Motor neuron (in vitro differentiated cells): ENCODE measurements at regions not wholly inside any gene's neighbourhood (a gene's known extent, or its start where the extent isn't known, plus 50 kb on each side); places are given as distances from the start of the nearest gene placed in this dataset.
"Not testable (repeated sequence)": the region's sequence is repeated elsewhere in the genome, so short reads cannot be mapped to it uniquely, and the experiment has no call there.

Experiments used
- ATAC-seq, 8 experiments: fragments of 200-7000 bp; cut with Tn5 transposase; replicated peaks in 6 of 8; 2 replicates each; pipeline ENCODE4 v1.8.0; 2021; ENCODE audit warnings: mild to moderate bottlenecking in 8 of 8, moderate library complexity in 8 of 8
- H3K27ac ChIP-seq, 2 donors: fragments of 250-450 bp; sonication (Bioruptor Pico); 2 replicates each; pipeline ENCODE4 v1.9.0; 2021; ENCODE audit warnings: antibody characterized with exemption in 2 of 2, mild to moderate bottlenecking in 2 of 2, moderate library complexity in 1 of 2
- H3K4me1 ChIP-seq, 2 donors: fragments of 250-450 bp; sonication (Bioruptor Pico); replicated peaks in 1 of 2; 2 replicates each; pipeline ENCODE4 v1.6.1; 2021; ENCODE audit warnings: antibody characterized with exemption in 2 of 2, mild to moderate bottlenecking in 2 of 2, moderate library complexity in 1 of 2
- H3K4me3 ChIP-seq, 5 donors: fragments of 250-450 bp; sonication (Bioruptor Pico); 2 replicates each; pipeline ENCODE4 v1.9.0; 2021; ENCODE audit warnings: antibody characterized with exemption in 5 of 5, mild to moderate bottlenecking in 5 of 5, moderate library complexity in 4 of 5
- WGBS, 10 experiments: fragments of 450-650 bp; shearing (Covaris generic); methylation state at CpG; one replicate each; pipeline ENCODE4 v1.0.0; 2022; 5-methylcytosine and 5-hydroxymethylcytosine counted together
- in situ Hi-C, 9 experiments: fragments of 400-800 bp; cut with MboI; loops; one replicate each; pipeline ENCODE4 v1.15.0; 2021; ENCODE audit warnings: low sequenced_read_pairs in 9 of 9, low pct_unique_long_range_greater_than_20kb in 2 of 9; ENCODE audit not compliant: unreplicated experiment in 9 of 9

DNA sequence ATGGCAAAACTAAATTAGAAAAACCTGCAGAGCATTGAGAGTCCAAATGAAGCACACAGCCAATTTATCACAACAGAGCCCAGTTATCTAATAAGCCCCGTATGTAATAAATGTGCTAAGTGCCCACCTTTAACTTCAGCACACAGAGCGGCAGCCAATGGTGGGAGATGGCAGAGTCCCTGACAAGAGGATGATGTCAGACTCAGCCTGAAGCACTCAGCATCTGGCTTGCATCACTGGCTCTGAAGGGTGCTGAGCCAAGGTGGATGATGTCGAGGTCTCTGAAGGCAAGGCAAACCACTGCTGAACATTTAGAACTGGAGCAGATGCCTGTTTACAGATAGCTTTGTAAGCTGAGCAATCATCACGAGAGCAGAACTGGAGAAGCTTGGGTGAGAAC is 118.3 kb downstream of the NUF2 start:
- no peak overlapping the region for H3K4me3 ChIP-seq
- peaks cover 62 to 73% of the 10 kb centered on the region in 2 donors for H3K4me1 ChIP-seq
- in situ Hi-C loops = no loop called here
- ATAC-seq = peak in 5 of 8 experiments; percentile 65 to 92 (median 77)
- peak overlapping the region in 1 of 2 donors; percentile 48 for H3K27ac ChIP-seq
- 0 to 100% (median 60%) methylated on average over 1 to 4 of the region's 4 CpGs; no CpG with 5 or more reads in 2 of the 10 experiments for whole genome bisulfite sequencing, 10 experiments

DNA sequence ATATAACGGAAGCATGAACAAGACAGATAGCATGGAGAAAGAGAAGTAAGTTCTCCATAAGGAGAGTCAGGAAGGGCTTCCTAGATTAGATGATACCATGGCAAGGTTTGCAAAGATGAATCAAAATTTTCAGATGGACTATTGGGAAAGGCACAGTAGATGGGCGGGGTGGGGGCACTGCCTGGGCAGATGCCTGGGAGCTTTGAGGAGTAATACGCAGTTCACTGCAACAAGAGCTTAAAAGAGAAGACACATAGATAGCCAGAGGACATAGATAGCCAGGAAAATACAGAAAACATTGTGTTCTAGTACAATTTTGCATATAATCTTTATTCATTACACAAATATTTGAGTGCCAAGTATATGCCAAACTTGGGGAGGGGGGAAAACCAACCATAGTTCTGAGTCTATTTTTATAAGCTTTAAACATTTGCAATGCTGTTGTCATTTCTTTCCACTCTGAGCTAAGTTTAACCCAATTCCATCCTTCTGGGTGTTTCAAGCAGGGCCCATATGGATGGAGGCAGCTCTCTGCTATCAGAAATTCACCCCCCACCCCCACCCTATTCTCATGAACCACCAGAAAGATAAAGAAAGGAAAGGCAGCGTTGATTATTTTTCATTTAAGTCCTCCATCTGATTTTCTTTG is 120.6 kb downstream of the NUF2 start:
- ATAC-seq = peak in 2 of 8 experiments; percentile 32 to 84
- no peak overlapping the region for H3K4me3 ChIP-seq
- 7 to 100% (median 56%) methylated on average over 1 to 4 of the region's 4 CpGs for WGBS, 10 experiments
- H3K4me1 ChIP-seq = peaks cover 58 to 62% of the 10 kb centered on the region in 2 donors
- in situ Hi-C loops = no loop called here
- H3K27ac ChIP-seq = peak overlapping the region in 1 of 2 donors; percentile 28

- Histone ChIP-seq H3K4me3 (no peak overlapping the region), H3K4me1 (peaks cover 56 to 57% of the 10 kb centered on the region in 2 donors), H3K27ac (peak overlapping the region; percentile 16 to 24)
- WGBS, 10 experiments = 3 to 79% (median 15%) methylated on average over 1 to 7 of the region's 7 CpGs; no CpG with 5 or more reads in 2 of the 10 experiments
- in situ Hi-C loops = no loop called here
- ATAC-seq = peak in 5 of 8 experiments; percentile 55 to 90 (median 88)
Measured at GRCh38 chr1:163442895-163443294, 121.1 kb downstream of the NUF2 start.

GRCh38 chr1:163443863-163444262 is 122.1 kb downstream of the NUF2 start:
- H3K4me1 ChIP-seq = peaks cover 48 to 55% of the 10 kb centered on the region in 2 donors

DNA sequence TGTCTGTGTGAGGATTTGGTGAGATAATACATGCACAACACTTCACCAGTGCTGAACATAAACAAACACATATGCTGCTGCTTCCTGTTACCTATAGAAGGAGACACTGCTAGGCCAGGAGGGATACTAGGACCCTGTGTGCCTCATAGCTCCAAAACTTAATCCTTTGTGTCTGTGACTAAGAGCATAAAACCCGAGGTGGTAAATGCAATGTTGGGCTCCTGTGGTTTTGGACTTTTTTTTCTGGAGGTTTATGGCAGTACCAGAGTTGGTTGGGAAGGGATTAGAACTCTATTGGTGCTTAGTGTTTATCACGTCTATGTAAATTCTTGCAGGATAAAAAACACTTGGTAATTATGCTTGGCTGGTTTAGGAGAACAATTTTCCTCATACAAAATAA is 122.9 kb downstream of the NUF2 start:
- ATAC-seq = no peak
- H3K4me3 ChIP-seq = no peak overlapping the region
- H3K4me1 ChIP-seq = peaks cover 49% of the 10 kb centered on the region in 2 donors
- no peak overlapping the region for H3K27ac ChIP-seq
- in situ Hi-C loops = no loop called here
- WGBS, 10 experiments = 0 to 100% (median 48%) methylated on average over 1 to 2 of the region's 2 CpGs

More at GRCh38 chr1:163443863-163444262, 122.1 kb downstream of the NUF2 start:
- in situ Hi-C loops = no loop called here
- 30 to 100% (median 80%) methylated on average over 1 to 4 of the region's 4 CpGs; no CpG with 5 or more reads in 1 of the 10 experiments for WGBS, 10 experiments
- no peak for ATAC-seq
- Histone ChIP-seq H3K27ac (no peak overlapping the region), H3K4me3 (no peak overlapping the region)

DNA sequence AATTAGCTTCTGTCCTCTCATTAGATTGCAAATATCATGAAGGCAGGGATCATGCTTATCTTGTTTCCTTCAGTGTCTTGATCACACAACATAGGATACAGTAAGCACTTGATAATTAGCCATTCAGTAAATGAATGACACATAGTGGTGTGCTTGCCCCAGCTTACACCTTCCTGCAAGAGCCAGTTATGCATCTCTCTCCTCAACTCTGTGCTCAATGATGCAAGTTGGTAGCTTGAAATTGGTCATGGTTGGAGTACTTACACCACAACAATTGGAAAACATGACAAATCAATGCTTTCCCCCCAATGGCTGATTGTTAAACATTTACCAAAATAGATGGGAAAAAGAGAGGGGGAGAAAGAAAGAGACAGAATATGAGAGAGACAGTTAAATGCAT is 129.2 kb downstream of the NUF2 start:
- Histone ChIP-seq H3K4me1 (peaks cover 0 to 9% of the 10 kb centered on the region in 2 donors), H3K4me3 (no peak overlapping the region), H3K27ac (no peak overlapping the region)
- no peak for ATAC-seq
- in situ Hi-C loops = no loop called here

GRCh38 chr1:163459539-163459938 is 137.8 kb downstream of the NUF2 start:
- H3K4me3 ChIP-seq = no peak overlapping the region
- in situ Hi-C loops = no loop called here
- peaks cover 7 to 18% of the 10 kb centered on the region in 2 donors for H3K4me1 ChIP-seq
- WGBS, 10 experiments = 6 to 94% (median 82%) methylated on average over 3 to 4 of the region's 4 CpGs
- H3K27ac ChIP-seq = peak overlapping the region in 1 of 2 donors; percentile 25
- peak in 1 of 8 experiments; percentile 91 for ATAC-seq

DNA sequence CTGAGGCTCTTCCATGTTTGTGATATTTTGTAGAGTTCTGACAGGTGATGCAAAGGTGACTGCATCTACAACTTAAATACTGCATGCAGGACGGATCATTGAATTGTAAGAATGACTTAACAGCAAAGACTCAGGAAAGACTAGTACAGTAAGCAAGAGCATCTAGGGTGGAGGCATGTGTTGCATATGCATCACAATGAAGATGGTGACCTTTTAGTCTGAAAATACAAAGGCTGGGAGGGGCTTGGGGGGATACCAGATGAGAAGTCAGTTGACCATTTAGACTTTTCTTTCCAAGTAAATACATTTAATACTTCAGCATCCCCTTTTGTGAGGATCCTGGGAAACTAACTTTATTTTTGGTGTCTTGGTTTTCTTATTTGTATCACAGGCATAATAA is 145.5 kb downstream of the NUF2 start:
- 0 to 71% (median 53%) methylated on average over 1 of the region's 1 CpG; no CpG with 5 or more reads in 4 of the 10 experiments for WGBS, 10 experiments
- Histone ChIP-seq H3K4me3 (no peak overlapping the region), H3K27ac (no peak overlapping the region), H3K4me1 (peaks cover 21 to 22% of the 10 kb centered on the region in 2 donors)
- no peak for ATAC-seq
- in situ Hi-C loops = no loop called here

- Histone ChIP-seq H3K4me1 (peaks cover 32 to 34% of the 10 kb centered on the region in 2 donors), H3K4me3 (peak overlapping the region; percentile 7 to 18 (median 8)), H3K27ac (peak overlapping the region in 1 of 2 donors; percentile 83)
- ATAC-seq = peak in 5 of 8 experiments; percentile 87 to 93 (median 93)
- WGBS, 10 experiments = 1 to 62% (median 7%) methylated on average over 2 to 13 of the region's 13 CpGs
- in situ Hi-C loops = no loop called here
Measured at GRCh38 chr1:163471779-163472650, 150.3 kb downstream of the NUF2 start.

GRCh38 chr1:163472651-163473248 is 151.0 kb downstream of the NUF2 start:
- in situ Hi-C loops = no loop called here
- whole genome bisulfite sequencing, 10 experiments = 9 to 60% (median 26%) methylated on average over 1 to 9 of the region's 9 CpGs

GRCh38 chr1:163477276-163477830 is 155.6 kb downstream of the NUF2 start:
- 0 to 86% (median 79%) methylated on average over 1 to 3 of the region's 3 CpGs; no CpG with 5 or more reads in 3 of the 10 experiments for WGBS, 10 experiments
- in situ Hi-C loops = no loop called here
- no peak overlapping the region for H3K27ac ChIP-seq
- no peak for ATAC-seq
- H3K4me1 ChIP-seq = peaks cover 10 to 13% of the 10 kb centered on the region in 2 donors
- no peak overlapping the region for H3K4me3 ChIP-seq

More at GRCh38 chr1:163472651-163473248, 151.0 kb downstream of the NUF2 start:
- Histone ChIP-seq H3K4me1 (peaks cover 28 to 29% of the 10 kb centered on the region in 2 donors), H3K27ac (peak overlapping the region in 1 of 2 donors; percentile 83), H3K4me3 (peak overlapping the region; percentile 7 to 18 (median 8))
- ATAC-seq = peak in 5 of 8 experiments; percentile 31 to 61 (median 54)

- H3K4me3 ChIP-seq, ATAC-seq, H3K27ac ChIP-seq, in situ Hi-C loops, H3K4me1 ChIP-seq: not testable (repeated sequence)
- WGBS, 10 experiments = 100% methylated on average over 1 of the region's 52 CpGs; no CpG with 5 or more reads in 9 of the 10 experiments
Measured at GRCh38 chr1:163498391-163499330, 176.9 kb downstream of the NUF2 start.
